HEK293 (cell line): ENCODE measurements at regions not wholly inside any gene's neighbourhood (a gene's known extent, or its start where the extent isn't known, plus 50 kb on each side); places are given as distances from the start of the nearest gene placed in this dataset.

Experiments
- CTCF ChIA-PET: fragments of 350-600 bp; formaldehyde crosslinking; extraction: SDS; loops from one replicate; lab custom pipeline; 2021; ENCODE audit warnings: antibody characterized with exemption; lab: Yijun Ruan, JAX
- POLR2A ChIA-PET: fragments of 300-600 bp; formaldehyde crosslinking; extraction: SDS; loops from one replicate; lab custom pipeline; 2020; ENCODE audit warnings: antibody characterized with exemption, inconsistent platforms; lab: Yijun Ruan, JAX
- H3K27ac ChIP-seq: fragments of 200-500 bp; sonication (Bioruptor generic); 2 replicates; pipeline ENCODE4 v1.5.1; 2014; ENCODE audit warnings: low read depth, low read length, control low read depth, inconsistent platforms; ENCODE audit errors: extremely low read depth
- H3K36me3 ChIP-seq, 2 experiments: fragments of 200-500 bp in 1 of 2; sonication (Bioruptor generic) in 1 of 2; 1 replicate in 1 of 2; 2 replicates in 1 of 2; pipeline ENCODE4 v1.5.1; 2014 to 2017; ENCODE audit warnings: inconsistent platforms in 2 of 2, low read length in 2 of 2; ENCODE audit not compliant: control insufficient read depth in 2 of 2, insufficient read depth in 1 of 2
- H3K4me1 ChIP-seq: fragments of 200-500 bp; sonication (Bioruptor generic); 2 replicates; pipeline ENCODE4 v1.5.1; 2014; ENCODE audit warnings: mild to moderate bottlenecking, low read length, inconsistent platforms; ENCODE audit not compliant: control insufficient read depth, insufficient read depth
- H3K4me3 ChIP-seq: 2 replicates; pipeline ENCODE4 v1.5.1; 2011; ENCODE audit warnings: low read depth, mild to moderate bottlenecking, control low read depth, low read length, moderate library complexity
- H3K9me3 ChIP-seq: fragments of 200-500 bp; sonication (Bioruptor generic); 2 replicates; pipeline ENCODE4 v1.5.1; 2014; ENCODE audit warnings: low read depth, low read length, inconsistent platforms; ENCODE audit not compliant: control insufficient read depth, insufficient read depth
- HOXD13 ChIP-seq: sonication (generic); formaldehyde crosslinking; IDR thresholded peaks from 2 replicates; pipeline ENCODE4 v1.8.0; 2022; ENCODE audit warnings: missing genetic modification reagents, borderline replicate concordance
- KLF8 ChIP-seq: fragments of 450-650 bp; formaldehyde crosslinking; IDR thresholded peaks from 2 replicates; pipeline ENCODE4 v1.5.1; 2016; ENCODE audit warnings: missing biosample characterization, missing genetic modification characterization
- PRDM1 ChIP-seq: fragments of 450-650 bp; formaldehyde crosslinking; IDR thresholded peaks from 2 replicates; pipeline ENCODE4; 2016; ENCODE audit warnings: missing biosample characterization, missing genetic modification characterization
- PRDM2 ChIP-seq: fragments of 450-650 bp; formaldehyde crosslinking; IDR thresholded peaks from 2 replicates; pipeline ENCODE4 v1.5.1; 2016; ENCODE audit warnings: missing biosample characterization, missing genetic modification characterization, borderline replicate concordance
- YY1 ChIP-seq: fragments of 450-650 bp; formaldehyde crosslinking; IDR thresholded peaks from 2 replicates; pipeline ENCODE4 v1.5.1; 2018; ENCODE audit warnings: missing biosample characterization, missing genetic modification characterization
- ZBTB49 ChIP-seq: fragments of 450-650 bp; formaldehyde crosslinking; IDR thresholded peaks from 2 replicates; pipeline ENCODE4 v1.5.1; 2016; ENCODE audit warnings: missing biosample characterization, missing genetic modification characterization, low read depth
- ZFHX2 ChIP-seq: fragments of 450-650 bp; formaldehyde crosslinking; conservative IDR thresholded peaks from 2 replicates; pipeline ENCODE4 v1.5.1; 2016; ENCODE audit warnings: missing biosample characterization, missing genetic modification characterization
- ZIC2 ChIP-seq: fragments of 450-650 bp; formaldehyde crosslinking; IDR thresholded peaks from 2 replicates; pipeline ENCODE4 v1.5.1; 2016; ENCODE audit warnings: missing biosample characterization, missing genetic modification characterization
- ZNF112 ChIP-seq: fragments of 450-650 bp; formaldehyde crosslinking; IDR thresholded peaks from 2 replicates; pipeline ENCODE4 v1.5.0; 2017; ENCODE audit warnings: missing biosample characterization, missing genetic modification characterization
- ZNF133 ChIP-seq: fragments of 450-650 bp; formaldehyde crosslinking; IDR thresholded peaks from 2 replicates; pipeline ENCODE4 v1.5.1; 2016; ENCODE audit warnings: missing biosample characterization, missing genetic modification characterization
- ZNF155 ChIP-seq: fragments of 450-650 bp; formaldehyde crosslinking; IDR thresholded peaks from 2 replicates; pipeline ENCODE4 v1.5.1; 2016; ENCODE audit warnings: missing biosample characterization, missing genetic modification characterization
- ZNF169 ChIP-seq: fragments of 450-650 bp; formaldehyde crosslinking; IDR thresholded peaks from 2 replicates; pipeline ENCODE4 v1.5.1; 2016; ENCODE audit warnings: missing biosample characterization, missing genetic modification characterization
- ZNF214 ChIP-seq: fragments of 450-650 bp; formaldehyde crosslinking; IDR thresholded peaks from 2 replicates; pipeline ENCODE4 v1.5.1; 2017; ENCODE audit warnings: missing biosample characterization, mild to moderate bottlenecking, missing genetic modification characterization, borderline replicate concordance
- ZNF239 ChIP-seq: fragments of 450-650 bp; formaldehyde crosslinking; IDR thresholded peaks from 2 replicates; pipeline ENCODE4 v1.5.1; 2016; ENCODE audit warnings: missing biosample characterization, missing genetic modification characterization
- ZNF341 ChIP-seq: fragments of 450-650 bp; formaldehyde crosslinking; IDR thresholded peaks from 2 replicates; pipeline ENCODE4; 2016; ENCODE audit warnings: low read depth, missing biosample characterization, missing genetic modification characterization
- ZNF354C ChIP-seq: fragments of 450-650 bp; formaldehyde crosslinking; IDR thresholded peaks from 2 replicates; pipeline ENCODE4 v1.5.1; 2016; ENCODE audit warnings: missing biosample characterization, missing genetic modification characterization, low read depth, borderline replicate concordance
- ZNF404 ChIP-seq: fragments of 450-650 bp; formaldehyde crosslinking; IDR thresholded peaks from 2 replicates; pipeline ENCODE4 v1.5.1; 2017; ENCODE audit warnings: missing biosample characterization, missing genetic modification characterization
- ZNF548 ChIP-seq: fragments of 450-650 bp; formaldehyde crosslinking; IDR thresholded peaks from 2 replicates; pipeline ENCODE4 v1.5.1; 2016; ENCODE audit warnings: missing biosample characterization, missing genetic modification characterization
- ZNF670 ChIP-seq: fragments of 450-650 bp; formaldehyde crosslinking; IDR thresholded peaks from 2 replicates; pipeline ENCODE4 v1.5.1; 2016; ENCODE audit warnings: missing biosample characterization, missing genetic modification characterization, low read depth
- ZNF777 ChIP-seq: fragments of 450-650 bp; formaldehyde crosslinking; IDR thresholded peaks from 2 replicates; pipeline ENCODE4 v1.5.1; 2017; ENCODE audit warnings: missing biosample characterization, missing genetic modification characterization, borderline replicate concordance
- TF ChIP-seq, protein P1 (sequence below): fragments of 450-650 bp; formaldehyde crosslinking; IDR thresholded peaks from 2 replicates; pipeline ENCODE4; 2016; ENCODE audit warnings: missing biosample characterization, missing genetic modification characterization

DNA sequence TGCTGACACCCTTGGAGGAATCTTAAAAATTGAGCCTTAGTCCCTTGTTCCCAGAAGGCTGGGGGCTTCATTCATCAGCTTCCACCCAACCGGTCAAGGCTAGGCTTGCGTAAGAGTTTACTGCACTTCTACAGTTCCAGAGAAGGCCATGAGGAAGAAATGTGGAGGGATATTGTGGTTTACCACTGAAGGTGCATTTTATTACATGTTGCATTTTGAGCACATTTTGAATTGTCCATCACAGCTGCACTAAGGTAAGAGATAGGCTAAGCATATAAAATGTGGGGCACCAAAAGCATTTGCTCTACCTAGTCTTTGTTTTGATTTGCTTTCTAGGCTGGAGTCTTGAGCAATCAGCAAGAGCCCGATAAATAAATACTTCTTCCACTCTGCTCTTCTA, 167.1 kb upstream of the PAPPA start (continued):
- no peak for TF ChIP-seq ZNF155 (tag by site-specific recombination)

- ChIA-PET POLR2A (no interaction called here), CTCF (interaction anchor here (0.8 to 0.9 kb wide), 2 partner anchors 11 to 31 kb away, joined by 3 to 7 read pairs; no protein-coding TSS in a partner anchor)
- H3K9me3 ChIP-seq: no peaks in the 10 kb centered on the region
- H3K4me1 ChIP-seq: no peaks in the 10 kb centered on the region
- H3K4me3 ChIP-seq: no peak overlapping the region
- H3K36me3 ChIP-seq: no peaks in the 10 kb centered on the region
- H3K27ac ChIP-seq: no peak overlapping the region
- TF ChIP-seq PRDM1 (tag by site-specific recombination) (no peak), ZNF777 (tag by site-specific recombination) (no peak), ZNF169 (no peak), PRDM2 (tag by site-specific recombination) (no peak), ZBTB49 (tag by site-specific recombination) (no peak), ZFHX2 (tag by site-specific recombination) (no peak), ZIC2 (tag by site-specific recombination) (no peak), ZNF133 (tag by site-specific recombination) (no peak), HOXD13 (CRISPR knock-in tag) (no peak), ZNF670 (no peak), KLF8 (tag by site-specific recombination) (no peak), ZNF112 (tag by site-specific recombination) (no peak), ZNF214 (tag by site-specific recombination) (no peak), ZNF354C (tag by site-specific recombination) (no peak), ZNF341 (no peak), ZNF404 (tag by site-specific recombination) (no peak), ZNF239 (tag by site-specific recombination) (no peak), YY1 (tag by site-specific recombination) (no peak), ZNF548 (tag by site-specific recombination) (no peak)
- TF ChIP-seq, protein P1, sequence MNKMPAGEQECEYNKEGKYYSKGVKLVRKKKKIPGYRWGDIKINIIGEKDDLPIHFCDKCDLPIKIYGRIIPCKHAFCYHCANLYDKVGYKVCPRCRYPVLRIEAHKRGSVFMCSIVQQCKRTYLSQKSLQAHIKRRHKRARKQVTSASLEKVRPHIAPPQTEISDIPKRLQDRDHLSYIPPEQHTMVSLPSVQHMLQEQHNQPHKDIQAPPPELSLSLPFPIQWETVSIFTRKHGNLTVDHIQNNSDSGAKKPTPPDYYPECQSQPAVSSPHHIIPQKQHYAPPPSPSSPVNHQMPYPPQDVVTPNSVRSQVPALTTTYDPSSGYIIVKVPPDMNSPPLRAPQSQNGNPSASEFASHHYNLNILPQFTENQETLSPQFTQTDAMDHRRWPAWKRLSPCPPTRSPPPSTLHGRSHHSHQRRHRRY (tag by site-specific recombination): no peak
Observed at GRCh38 chr9:115988701-115989100, 164.9 kb upstream of the PAPPA start.
